Vagina (tissue), 2 donors: ENCODE measurements at regions not wholly inside any gene's neighbourhood (a gene's known extent, or its start where the extent isn't known, plus 50 kb on each side); places are given as distances from the start of the nearest gene placed in this dataset.
"Not testable (repeated sequence)": the region's sequence is repeated elsewhere in the genome, so short reads cannot be mapped to it uniquely, and the experiment has no call there.

Experiments
- DNase-seq, 2 donors: peaks; one replicate each; pipeline ENCODE4 v3.0.0-alpha.2; 2017; ENCODE audit errors: extremely low spot score in 2 of 2
- H3K27ac ChIP-seq: fragments of 200-600 bp; sonication (generic); one replicate; pipeline ENCODE4 v1.5.1; 2019
- H3K27me3 ChIP-seq: fragments of 200-600 bp; sonication (generic); one replicate; pipeline ENCODE4 v1.5.1; 2019
- H3K36me3 ChIP-seq, 2 donors: fragments of 200-600 bp; sonication (generic); one replicate each; pipeline ENCODE4 v1.5.1; 2017 to 2019
- H3K4me1 ChIP-seq: fragments of 200-600 bp; sonication (generic); one replicate; pipeline ENCODE4 v1.5.1; 2019
- H3K4me3 ChIP-seq, 2 donors: fragments of 200-600 bp; sonication (generic); 1 replicate in 1 of 2; 2 replicates in 1 of 2; pipeline ENCODE4 v1.5.1; 2016 to 2019
- H3K9me3 ChIP-seq: fragments of 200-600 bp; sonication (generic); one replicate; pipeline ENCODE4 v1.5.1; 2019
- POLR2A ChIP-seq, 2 donors: fragments of 450-650 bp; IDR thresholded peaks; one replicate each; pipeline ENCODE4 v1.6.1; 2017; ENCODE audit warnings: antibody characterized with exemption in 2 of 2, mild to moderate bottlenecking in 2 of 2, moderate library complexity in 2 of 2
- POLR2AphosphoS5 ChIP-seq, 2 donors: sonication (generic); formaldehyde crosslinking; IDR thresholded peaks; one replicate each; pipeline ENCODE4 v1.9.0; 2017; ENCODE audit warnings: antibody characterized with exemption in 2 of 2, mild to moderate bottlenecking in 2 of 2, low read depth in 1 of 2; ENCODE audit not compliant: insufficient read depth in 1 of 2
- intact Hi-C: fragments of 100-400 bp; cut with DNase I; formaldehyde crosslinking; loops from one replicate; pipeline ENCODE4 v1.15.1; 2023
- TF ChIP-seq, protein P1 (sequence below), 3 experiments: fragments of 450-650 bp in 2 of 3; fragments of 200-600 bp in 1 of 3; sonication (generic) in 1 of 3; IDR thresholded peaks; one replicate each; pipeline ENCODE4 v1.5.1; 2017 to 2019; ENCODE audit warnings: antibody characterized with exemption in 3 of 3, mild to moderate bottlenecking in 2 of 3, moderate library complexity in 2 of 3

GRCh38 chr1:89436856-89437255 lies 73.0 kb downstream of the GBP6 start:
- TF ChIP-seq, protein P1, sequence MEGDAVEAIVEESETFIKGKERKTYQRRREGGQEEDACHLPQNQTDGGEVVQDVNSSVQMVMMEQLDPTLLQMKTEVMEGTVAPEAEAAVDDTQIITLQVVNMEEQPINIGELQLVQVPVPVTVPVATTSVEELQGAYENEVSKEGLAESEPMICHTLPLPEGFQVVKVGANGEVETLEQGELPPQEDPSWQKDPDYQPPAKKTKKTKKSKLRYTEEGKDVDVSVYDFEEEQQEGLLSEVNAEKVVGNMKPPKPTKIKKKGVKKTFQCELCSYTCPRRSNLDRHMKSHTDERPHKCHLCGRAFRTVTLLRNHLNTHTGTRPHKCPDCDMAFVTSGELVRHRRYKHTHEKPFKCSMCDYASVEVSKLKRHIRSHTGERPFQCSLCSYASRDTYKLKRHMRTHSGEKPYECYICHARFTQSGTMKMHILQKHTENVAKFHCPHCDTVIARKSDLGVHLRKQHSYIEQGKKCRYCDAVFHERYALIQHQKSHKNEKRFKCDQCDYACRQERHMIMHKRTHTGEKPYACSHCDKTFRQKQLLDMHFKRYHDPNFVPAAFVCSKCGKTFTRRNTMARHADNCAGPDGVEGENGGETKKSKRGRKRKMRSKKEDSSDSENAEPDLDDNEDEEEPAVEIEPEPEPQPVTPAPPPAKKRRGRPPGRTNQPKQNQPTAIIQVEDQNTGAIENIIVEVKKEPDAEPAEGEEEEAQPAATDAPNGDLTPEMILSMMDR (IDR thresholded peaks at IDR 0.05), result no peak
- TF ChIP-seq POLR2A (IDR thresholded peaks at IDR 0.05) (no peak), POLR2AphosphoS5 (IDR thresholded peaks at IDR 0.05; ENCODE audit: insufficient read depth in 1 of 2, low read depth in 1 of 2) (no peak)
- H3K36me3 ChIP-seq, result no peaks in the 10 kb centered on the region
- DNase-seq, result no peak
- H3K4me3 ChIP-seq, result no peak overlapping the region
- H3K4me1 ChIP-seq, result no peaks in the 10 kb centered on the region
- no peaks in the 10 kb centered on the region for H3K27me3 ChIP-seq
- intact Hi-C loops, result no loop called here
- no peak overlapping the region for H3K27ac ChIP-seq
- H3K9me3 ChIP-seq, result peaks cover 7% of the 10 kb centered on the region

DNA sequence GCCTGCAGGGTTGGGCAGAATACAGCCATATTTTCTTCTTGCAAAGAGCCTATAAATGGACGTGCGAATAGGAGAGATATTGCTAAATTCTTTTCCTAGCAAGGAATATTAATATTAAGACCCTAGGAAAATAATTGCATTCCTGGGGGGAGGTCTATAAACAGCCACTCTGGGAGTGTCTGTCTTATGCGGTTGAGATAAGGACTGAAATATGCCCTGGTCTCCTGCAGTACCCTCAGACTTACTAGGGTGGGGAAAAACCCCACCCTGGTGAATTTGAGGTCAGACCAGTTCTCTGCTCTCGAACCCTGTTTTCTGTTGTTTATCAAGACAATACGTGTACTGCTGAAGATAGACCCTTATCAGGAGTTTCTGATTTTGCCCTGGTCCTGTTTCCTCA lies 74.4 kb downstream of the GBP6 start:
- H3K27me3 ChIP-seq, intact Hi-C loops, H3K4me3 ChIP-seq, H3K36me3 ChIP-seq, H3K27ac ChIP-seq, H3K9me3 ChIP-seq, H3K4me1 ChIP-seq, DNase-seq: not testable (repeated sequence)

DNA sequence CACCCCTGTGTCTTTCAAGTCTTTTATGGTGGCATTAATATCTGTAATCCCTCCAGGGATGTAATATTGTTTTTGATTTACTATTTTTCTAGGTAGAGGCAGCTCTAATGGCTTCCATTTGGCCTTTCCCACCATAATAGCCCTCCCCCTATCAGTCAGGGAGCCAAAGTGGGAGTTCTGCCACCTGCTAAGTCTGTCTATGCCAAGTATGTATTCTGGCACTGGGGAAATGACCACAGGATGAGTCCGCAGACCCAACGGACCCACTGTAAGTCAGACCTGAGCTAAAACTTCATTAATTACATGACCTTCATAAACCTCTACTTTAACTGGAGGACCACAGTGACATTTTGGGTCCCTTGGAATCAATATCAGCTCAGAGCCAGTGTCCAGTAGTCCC lies 77.1 kb downstream of the GBP6 start:
- Histone ChIP-seq H3K4me1 (no peaks in the 10 kb centered on the region), H3K27me3 (no peaks in the 10 kb centered on the region), H3K4me3 (no peak overlapping the region), H3K36me3 (no peaks in the 10 kb centered on the region), H3K9me3 (peaks cover 7% of the 10 kb centered on the region), H3K27ac (no peak overlapping the region)
- intact Hi-C loops, result no loop called here
- TF ChIP-seq POLR2AphosphoS5 (IDR thresholded peaks at IDR 0.05; ENCODE audit: insufficient read depth in 1 of 2, low read depth in 1 of 2) (no peak), POLR2A (IDR thresholded peaks at IDR 0.05) (no peak)
- TF ChIP-seq, protein P1 (IDR thresholded peaks at IDR 0.05), result no peak
- DNase-seq, result no peak

- Histone ChIP-seq H3K27me3 (no peaks in the 10 kb centered on the region), H3K9me3 (no peaks in the 10 kb centered on the region), H3K36me3 (no peaks in the 10 kb centered on the region), H3K4me1 (no peaks in the 10 kb centered on the region), H3K27ac (no peak overlapping the region), H3K4me3 (no peak overlapping the region)
- no peak for DNase-seq
- intact Hi-C loops, result no loop called here
- TF ChIP-seq POLR2A (IDR thresholded peaks at IDR 0.05) (no peak), POLR2AphosphoS5 (IDR thresholded peaks at IDR 0.05; ENCODE audit: insufficient read depth in 1 of 2, low read depth in 1 of 2) (no peak)
- TF ChIP-seq, protein P1 (IDR thresholded peaks at IDR 0.05), result no peak
Observed at GRCh38 chr1:89444791-89445190, 79.8 kb upstream of the LRRC8B start.

- Histone ChIP-seq H3K9me3 (no peaks in the 10 kb centered on the region), H3K27me3 (no peaks in the 10 kb centered on the region), H3K27ac (no peak overlapping the region), H3K4me1 (peaks cover 4% of the 10 kb centered on the region), H3K4me3 (no peak overlapping the region), H3K36me3 (no peaks in the 10 kb centered on the region)
- intact Hi-C loops, result no loop called here
- TF ChIP-seq, protein P1 (IDR thresholded peaks at IDR 0.05), result no peak
- TF ChIP-seq POLR2AphosphoS5 (IDR thresholded peaks at IDR 0.05; ENCODE audit: insufficient read depth in 1 of 2, low read depth in 1 of 2), result no peak
- DNase-seq, result no peak
Observed at GRCh38 chr1:89451011-89451410, 73.6 kb upstream of the LRRC8B start.
